SK-N-SH treated with all-trans-retinoic acid at 6 μM for 48 hours (cell line): ENCODE measurements at regions not wholly inside any gene's neighbourhood (a gene's known extent, or its start where the extent isn't known, plus 50 kb on each side); places are given as distances from the start of the nearest gene placed in this dataset.

ENCODE experiments used
- ATAC-seq: fragments of 200-7000 bp; cut with Tn5 transposase; 3 replicates; pipeline ENCODE4 v1.9.1; 2020; ENCODE audit warnings: mild to moderate bottlenecking, moderate library complexity
- ARNTL ChIP-seq: fragments of 450-650 bp; formaldehyde crosslinking; IDR thresholded peaks from 2 replicates; pipeline ENCODE4 v1.5.0; 2020; ENCODE audit warnings: low read depth, mild to moderate bottlenecking, moderate library complexity, borderline replicate concordance
- BACH2 ChIP-seq: fragments of 250-450 bp; sonication (Bioruptor Pico); IDR thresholded peaks from 2 replicates; pipeline ENCODE4 v1.9.0; 2021; ENCODE audit warnings: mild to moderate bottlenecking, borderline replicate concordance
- CREB5 ChIP-seq: fragments of 250-450 bp; sonication (Bioruptor Pico); IDR thresholded peaks from 2 replicates; pipeline ENCODE4 v1.5.1; 2020; ENCODE audit warnings: low read depth, mild to moderate bottlenecking, moderate library complexity
- CSDC2 ChIP-seq: fragments of 250-450 bp; sonication (Bioruptor Pico); IDR thresholded peaks from 2 replicates; pipeline ENCODE4 v1.5.0; 2020; ENCODE audit warnings: mild to moderate bottlenecking, moderate library complexity
- CSRNP3 ChIP-seq: fragments of 250-450 bp; sonication (Bioruptor Pico); IDR thresholded peaks from 2 replicates; pipeline ENCODE4 v1.5.1; 2021; ENCODE audit warnings: mild to moderate bottlenecking, moderate library complexity
- GLIS3 ChIP-seq: fragments of 250-450 bp; sonication (Bioruptor Pico); IDR thresholded peaks from 2 replicates; pipeline ENCODE4 v1.5.0; 2020; ENCODE audit warnings: mild to moderate bottlenecking, moderate library complexity
- ISL1 ChIP-seq: fragments of 250-450 bp; sonication (Bioruptor Pico); IDR thresholded peaks from 2 replicates; pipeline ENCODE4 v2.1.2; 2022; ENCODE audit warnings: mild to moderate bottlenecking, moderate library complexity
- OSR1 ChIP-seq: fragments of 250-450 bp; sonication (Bioruptor Pico); IDR thresholded peaks from 2 replicates; pipeline ENCODE4 v1.8.0; 2022; ENCODE audit warnings: moderate library complexity, mild to moderate bottlenecking, inconsistent platforms
- PATZ1 ChIP-seq: fragments of 250-450 bp; sonication (Bioruptor Pico); IDR thresholded peaks from 2 replicates; pipeline ENCODE4 v1.8.0; 2020; ENCODE audit warnings: mild to moderate bottlenecking, moderate library complexity, borderline replicate concordance
- PPARA ChIP-seq: fragments of 250-450 bp; sonication (Bioruptor Pico); IDR thresholded peaks from 2 replicates; pipeline ENCODE4 v1.5.0; 2020; ENCODE audit warnings: mild to moderate bottlenecking, borderline replicate concordance
- RARB ChIP-seq: fragments of 250-450 bp; sonication (Bioruptor Pico); IDR thresholded peaks from 2 replicates; pipeline ENCODE4 v1.8.0; 2021; ENCODE audit warnings: mild to moderate bottlenecking, moderate library complexity
- SNAI2 ChIP-seq: fragments of 250-450 bp; sonication (Bioruptor Pico); IDR thresholded peaks from 2 replicates; pipeline ENCODE4 v1.5.0; 2020; ENCODE audit warnings: mild to moderate bottlenecking, moderate library complexity
- TCF4 ChIP-seq: fragments of 250-450 bp; sonication (Bioruptor Pico); IDR thresholded peaks from 2 replicates; pipeline ENCODE4 v1.8.0; 2021; ENCODE audit warnings: mild to moderate bottlenecking, moderate library complexity, borderline replicate concordance
- TOX ChIP-seq: fragments of 250-450 bp; sonication (Bioruptor Pico); IDR thresholded peaks from 2 replicates; pipeline ENCODE4 v1.8.0; 2021; ENCODE audit warnings: mild to moderate bottlenecking, moderate library complexity, borderline replicate concordance
- TSHZ2 ChIP-seq: fragments of 250-450 bp; sonication (Bioruptor Pico); IDR thresholded peaks from 2 replicates; pipeline ENCODE4 v1.5.0; 2020; ENCODE audit warnings: mild to moderate bottlenecking, moderate library complexity
- ZFP30 ChIP-seq: fragments of 450-650 bp; formaldehyde crosslinking; IDR thresholded peaks from 2 replicates; pipeline ENCODE4 v1.5.0; 2022; ENCODE audit warnings: mild to moderate bottlenecking, moderate library complexity
- ZNF565 ChIP-seq: fragments of 450-650 bp; formaldehyde crosslinking; conservative IDR thresholded peaks from 2 replicates; pipeline ENCODE4 v1.5.0; 2020; ENCODE audit warnings: low read depth, mild to moderate bottlenecking, moderate library complexity
- ZNF70 ChIP-seq: fragments of 450-650 bp; formaldehyde crosslinking; IDR thresholded peaks from 2 replicates; pipeline ENCODE4 v1.5.0; 2020; ENCODE audit warnings: mild to moderate bottlenecking, moderate library complexity
- ZNF8 ChIP-seq: fragments of 450-650 bp; formaldehyde crosslinking; IDR thresholded peaks from 2 replicates; pipeline ENCODE4 v1.5.0; 2020; ENCODE audit warnings: mild to moderate bottlenecking, moderate library complexity

GRCh38 chr14:89574420-89574819, 157.4 kb upstream of the FOXN3 start:
- TF ChIP-seq ISL1 (CRISPR knock-in tag) (no peak), TSHZ2 (CRISPR knock-in tag) (no peak), PPARA (CRISPR knock-in tag) (no peak), SNAI2 (CRISPR knock-in tag) (no peak), ZNF8 (CRISPR knock-in tag) (no peak), TOX (CRISPR knock-in tag) (no peak), CSRNP3 (CRISPR knock-in tag) (no peak), GLIS3 (no peak), ZNF565 (no peak), PATZ1 (no peak), TCF4 (CRISPR knock-in tag) (no peak), CSDC2 (no peak), RARB (CRISPR knock-in tag) (no peak), OSR1 (CRISPR knock-in tag) (no peak), BACH2 (CRISPR knock-in tag) (no peak), ZNF70 (CRISPR knock-in tag) (no peak), ZFP30 (CRISPR knock-in tag) (no peak), ARNTL (CRISPR knock-in tag) (no peak)
- no peak for ATAC-seq

GRCh38 chr14:89573399-89573657, 156.3 kb upstream of the FOXN3 start:
- TF ChIP-seq TCF4 (CRISPR knock-in tag) (no peak), RARB (CRISPR knock-in tag) (no peak), PATZ1 (no peak), ZNF70 (CRISPR knock-in tag) (no peak), CSRNP3 (CRISPR knock-in tag) (no peak), CSDC2 (no peak)

GRCh38 chr14:89572596-89573398, 155.8 kb upstream of the FOXN3 start:
- ATAC-seq: no peak
- TF ChIP-seq CREB5 (CRISPR knock-in tag): no peak
- TF ChIP-seq ARNTL (CRISPR knock-in tag): no peak
- TF ChIP-seq ISL1 (CRISPR knock-in tag): no peak
- TF ChIP-seq BACH2 (CRISPR knock-in tag): no peak
- no peak for TF ChIP-seq PPARA (CRISPR knock-in tag)
- TF ChIP-seq ZNF565: no peak
- no peak for TF ChIP-seq SNAI2 (CRISPR knock-in tag)

More at GRCh38 chr14:89573399-89573657, 156.3 kb upstream of the FOXN3 start:
- ATAC-seq: no peak
